Astrocyte (in vitro differentiated cells and primary cell): ENCODE measurements at regions not wholly inside any gene's neighbourhood (a gene's known extent, or its start where the extent isn't known, plus 50 kb on each side); places are given as distances from the start of the nearest gene placed in this dataset.

Experiments
- DNase-seq: peaks from one replicate; pipeline ENCODE4 v3.0.0-alpha.2; 2010; ENCODE audit warnings: low read depth
- FAIRE-seq: peaks from 2 replicates; lab custom pipeline; 2011; peaks lifted over from hg19 to GRCh38; lab: Jason Lieb, UNC
- H2AFZ ChIP-seq: 2 replicates; pipeline ENCODE4 v1.6.0; 2012; ENCODE audit warnings: low read depth, low read length, inconsistent platforms
- H3K27ac ChIP-seq: 2 replicates; pipeline ENCODE4 v1.5.1; 2011; ENCODE audit warnings: low read depth, low read length, inconsistent platforms
- H3K27me3 ChIP-seq: 2 replicates; pipeline ENCODE4 v1.6.0; 2011; ENCODE audit warnings: low read length, inconsistent platforms; ENCODE audit not compliant: insufficient read depth
- H3K36me3 ChIP-seq: 2 replicates; pipeline ENCODE4 v1.5.1; 2011; ENCODE audit warnings: low read length, inconsistent platforms; ENCODE audit not compliant: insufficient read depth
- H3K4me1 ChIP-seq: 2 replicates; pipeline ENCODE4 v1.5.1; 2011; ENCODE audit warnings: low read length, inconsistent platforms; ENCODE audit not compliant: insufficient read depth
- H3K4me2 ChIP-seq: 2 replicates; pipeline ENCODE4 v1.6.0; 2012; ENCODE audit warnings: low read length, inconsistent platforms
- H3K4me3 ChIP-seq: 2 replicates; pipeline ENCODE4 v1.5.1; 2011; ENCODE audit warnings: low read depth, mild to moderate bottlenecking, low read length, inconsistent platforms; ENCODE audit not compliant: insufficient read depth
- H3K79me2 ChIP-seq: 2 replicates; pipeline ENCODE4 v1.6.0; 2012; ENCODE audit warnings: mild to moderate bottlenecking, low read length, inconsistent platforms; ENCODE audit not compliant: insufficient read depth
- H3K9ac ChIP-seq: 2 replicates; pipeline ENCODE4 v1.6.0; 2012; ENCODE audit warnings: mild to moderate bottlenecking, low read length, inconsistent platforms
- H3K9me3 ChIP-seq: 2 replicates; pipeline ENCODE4 v1.5.1; 2012; ENCODE audit warnings: low read depth, mild to moderate bottlenecking, low read length, inconsistent platforms; ENCODE audit not compliant: insufficient read depth
- H4K20me1 ChIP-seq: 2 replicates; pipeline ENCODE4 v1.6.0; 2012; ENCODE audit warnings: low read length, inconsistent platforms; ENCODE audit not compliant: insufficient read depth
- H3K27ac Mint-ChIP-seq: one replicate; pipeline ENCODE4 v1.8.0; 2021; ENCODE audit warnings: mild to moderate bottlenecking, mixed read lengths; ENCODE audit not compliant: unreplicated experiment
- H3K27me3 Mint-ChIP-seq: one replicate; pipeline ENCODE4 v1.8.0; 2021; ENCODE audit warnings: low read depth, mixed read lengths; ENCODE audit not compliant: unreplicated experiment
- H3K36me3 Mint-ChIP-seq: one replicate; pipeline ENCODE4 v1.8.0; 2021; ENCODE audit warnings: low read depth, mixed read lengths; ENCODE audit not compliant: unreplicated experiment
- H3K4me1 Mint-ChIP-seq: one replicate; pipeline ENCODE4 v1.8.0; 2021; ENCODE audit warnings: low read depth, mixed read lengths; ENCODE audit not compliant: unreplicated experiment
- H3K4me3 Mint-ChIP-seq: one replicate; pipeline ENCODE4 v1.8.0; 2021; ENCODE audit warnings: mild to moderate bottlenecking, moderate library complexity, mixed read lengths; ENCODE audit not compliant: unreplicated experiment
- H3K9me3 Mint-ChIP-seq: one replicate; pipeline ENCODE4 v1.8.0; 2021; ENCODE audit warnings: mild to moderate bottlenecking, mixed read lengths; ENCODE audit not compliant: unreplicated experiment
- EZH2 ChIP-seq: IDR thresholded peaks from 2 replicates; pipeline ENCODE4 v1.6.1; 2012; ENCODE audit warnings: mild to moderate bottlenecking, low read length, inconsistent platforms; ENCODE audit not compliant: insufficient read depth
- TF ChIP-seq, protein P1 (sequence below): IDR thresholded peaks from 2 replicates; pipeline ENCODE4 v1.5.1; 2011; ENCODE audit warnings: low read depth, mild to moderate bottlenecking, inconsistent platforms, low read length, moderate library complexity; ENCODE audit not compliant: insufficient read depth

- Mint-ChIP-seq H3K27me3 (peaks cover 12% of the 10 kb centered on the region), H3K27ac (no peak overlapping the region), H3K4me1 (peaks cover 8% of the 10 kb centered on the region), H3K9me3 (no peaks in the 10 kb centered on the region), H3K4me3 (no peak overlapping the region), H3K36me3 (no peaks in the 10 kb centered on the region)
- Histone ChIP-seq H3K4me3 (no peak overlapping the region), H2AFZ (no peak overlapping the region), H3K79me2 (no peaks in the 10 kb centered on the region), H3K27ac (no peak overlapping the region), H3K4me2 (no peak overlapping the region), H3K9me3 (no peaks in the 10 kb centered on the region), H3K9ac (no peak overlapping the region), H3K27me3 (no peaks in the 10 kb centered on the region), H4K20me1 (no peaks in the 10 kb centered on the region), H3K36me3 (no peaks in the 10 kb centered on the region), H3K4me1 (peaks cover 7% of the 10 kb centered on the region)
- DNase-seq, result no peak
- FAIRE-seq, result no peak
- TF ChIP-seq EZH2, result no peak
- TF ChIP-seq, protein P1, sequence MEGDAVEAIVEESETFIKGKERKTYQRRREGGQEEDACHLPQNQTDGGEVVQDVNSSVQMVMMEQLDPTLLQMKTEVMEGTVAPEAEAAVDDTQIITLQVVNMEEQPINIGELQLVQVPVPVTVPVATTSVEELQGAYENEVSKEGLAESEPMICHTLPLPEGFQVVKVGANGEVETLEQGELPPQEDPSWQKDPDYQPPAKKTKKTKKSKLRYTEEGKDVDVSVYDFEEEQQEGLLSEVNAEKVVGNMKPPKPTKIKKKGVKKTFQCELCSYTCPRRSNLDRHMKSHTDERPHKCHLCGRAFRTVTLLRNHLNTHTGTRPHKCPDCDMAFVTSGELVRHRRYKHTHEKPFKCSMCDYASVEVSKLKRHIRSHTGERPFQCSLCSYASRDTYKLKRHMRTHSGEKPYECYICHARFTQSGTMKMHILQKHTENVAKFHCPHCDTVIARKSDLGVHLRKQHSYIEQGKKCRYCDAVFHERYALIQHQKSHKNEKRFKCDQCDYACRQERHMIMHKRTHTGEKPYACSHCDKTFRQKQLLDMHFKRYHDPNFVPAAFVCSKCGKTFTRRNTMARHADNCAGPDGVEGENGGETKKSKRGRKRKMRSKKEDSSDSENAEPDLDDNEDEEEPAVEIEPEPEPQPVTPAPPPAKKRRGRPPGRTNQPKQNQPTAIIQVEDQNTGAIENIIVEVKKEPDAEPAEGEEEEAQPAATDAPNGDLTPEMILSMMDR, result no peak
Measured at GRCh38 chr6:134702279-134702678, 247.6 kb downstream of the ALDH8A1 start.

DNA sequence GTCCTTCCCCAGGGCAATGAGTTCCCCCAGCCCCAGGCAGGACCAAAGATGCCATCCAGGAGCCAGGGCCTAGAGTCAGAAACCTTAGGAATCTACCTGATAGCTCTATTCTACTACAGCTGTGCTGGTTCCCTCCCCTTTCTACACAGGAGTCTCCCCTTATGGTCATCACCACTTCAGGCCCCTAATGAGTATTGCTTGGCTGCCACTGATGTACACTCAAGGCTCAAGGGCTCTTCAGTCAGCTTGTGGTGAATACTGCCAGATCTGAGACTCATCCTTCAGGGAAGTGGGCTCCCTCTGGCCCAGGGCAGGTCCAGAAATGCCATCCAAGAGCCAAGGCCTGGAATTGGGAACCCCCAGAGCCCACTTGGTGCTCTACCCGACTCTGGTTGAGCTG, 248.6 kb downstream of the ALDH8A1 start:
- H3K9me3 ChIP-seq, result no peaks in the 10 kb centered on the region
- DNase-seq, result no peak
- no peaks in the 10 kb centered on the region for H3K4me1 ChIP-seq
- H3K36me3 ChIP-seq, result no peaks in the 10 kb centered on the region
- Mint-ChIP-seq H3K27ac (no peak overlapping the region), H3K27me3 (peaks cover 12% of the 10 kb centered on the region), H3K36me3 (no peaks in the 10 kb centered on the region), H3K9me3 (no peaks in the 10 kb centered on the region), H3K4me1 (peaks cover 1% of the 10 kb centered on the region), H3K4me3 (no peak overlapping the region)
- TF ChIP-seq EZH2, result no peak
- TF ChIP-seq, protein P1, result no peak
- no peak for FAIRE-seq
- H3K9ac ChIP-seq, result no peak overlapping the region
- H3K4me2 ChIP-seq, result no peak overlapping the region
- no peaks in the 10 kb centered on the region for H3K27me3 ChIP-seq
- H3K4me3 ChIP-seq, result no peak overlapping the region
- no peaks in the 10 kb centered on the region for H3K79me2 ChIP-seq
- no peak overlapping the region for H2AFZ ChIP-seq
- H4K20me1 ChIP-seq, result no peaks in the 10 kb centered on the region
- no peak overlapping the region for H3K27ac ChIP-seq

- H3K27me3 ChIP-seq, result no peaks in the 10 kb centered on the region
- no peaks in the 10 kb centered on the region for H4K20me1 ChIP-seq
- Mint-ChIP-seq H3K4me1 (no peaks in the 10 kb centered on the region), H3K4me3 (no peak overlapping the region), H3K27ac (no peak overlapping the region), H3K36me3 (no peaks in the 10 kb centered on the region), H3K27me3 (peaks cover 12% of the 10 kb centered on the region), H3K9me3 (peaks cover 3% of the 10 kb centered on the region)
- H3K9ac ChIP-seq, result no peak overlapping the region
- no peak for FAIRE-seq
- H3K79me2 ChIP-seq, result no peaks in the 10 kb centered on the region
- no peak overlapping the region for H3K4me2 ChIP-seq
- H3K27ac ChIP-seq, result no peak overlapping the region
- no peaks in the 10 kb centered on the region for H3K4me1 ChIP-seq
- H3K9me3 ChIP-seq, result no peaks in the 10 kb centered on the region
- no peak for DNase-seq
- no peak overlapping the region for H2AFZ ChIP-seq
- H3K4me3 ChIP-seq, result no peak overlapping the region
- TF ChIP-seq, protein P1, result no peak
- TF ChIP-seq EZH2, result no peak
- no peaks in the 10 kb centered on the region for H3K36me3 ChIP-seq
Measured at GRCh38 chr6:134698228-134698627, 251.7 kb downstream of the ALDH8A1 start.
